ENCODE measurements at regions not wholly inside any gene's neighbourhood (a gene's known extent, or its start where the extent isn't known, plus 50 kb on each side); places are given as distances from the start of the nearest gene placed in this dataset.

- TF ChIP-seq CTCF (IDR thresholded peaks at IDR 0.05) (no peak), EP300 (IDR thresholded peaks at IDR 0.05) (no peak), POLR2A (IDR thresholded peaks at IDR 0.05) (no peak)
- Histone ChIP-seq H3K4me3 (no peak overlapping the region), H3K4me1 (ENCODE audit: insufficient read depth) (peaks cover 7% of the 10 kb centered on the region), H3K36me3 (no peaks in the 10 kb centered on the region), H3K27me3 (no peaks in the 10 kb centered on the region), H3K27ac (no peak overlapping the region), H3K9me3 (no peaks in the 10 kb centered on the region)
- intact Hi-C loops (cut with DNase I), result no loop called here
- DNase-seq, result no peak
- WGBS, 3 donors, result 30 to 58% (median 43%) methylated on average over 7 of the region's 7 CpGs
Measured at GRCh38 chr5:58133216-58133615, 326.7 kb downstream of the PLK2 start.

GRCh38 chr5:58127255-58128220 lies 332.3 kb downstream of the PLK2 start:
- intact Hi-C loops (cut with DNase I), result no loop called here
- no peaks in the 10 kb centered on the region for H3K36me3 ChIP-seq
- 14 to 37% (median 22%) methylated on average over 11 of the region's 11 CpGs for WGBS, 3 donors
- peak in 1 of 5 donors; percentile 15 for DNase-seq
- H3K9me3 ChIP-seq, result no peaks in the 10 kb centered on the region
- H3K27me3 ChIP-seq, result no peaks in the 10 kb centered on the region
- H3K4me1 ChIP-seq (ENCODE audit: insufficient read depth), result peaks cover 6% of the 10 kb centered on the region
- TF ChIP-seq POLR2A (IDR thresholded peaks at IDR 0.05) (no peak), CTCF (IDR thresholded peaks at IDR 0.05) (no peak), EP300 (IDR thresholded peaks at IDR 0.05) (no peak)
- peak overlapping the region in 1 of 2 donors; percentile 38 for H3K27ac ChIP-seq
- no peak overlapping the region for H3K4me3 ChIP-seq

- intact Hi-C loops (cut with DNase I), result no loop called here
- H3K27me3 ChIP-seq, result no peaks in the 10 kb centered on the region
- DNase-seq, result no peak
- TF ChIP-seq CTCF (IDR thresholded peaks at IDR 0.05) (no peak), EP300 (IDR thresholded peaks at IDR 0.05) (no peak), POLR2A (IDR thresholded peaks at IDR 0.05) (no peak)
- H3K4me1 ChIP-seq (ENCODE audit: insufficient read depth), result peaks cover 6% of the 10 kb centered on the region
- no peaks in the 10 kb centered on the region for H3K36me3 ChIP-seq
- 92 to 93% (median 92%) methylated on average over 4 of the region's 4 CpGs for WGBS, 3 donors
- no peak overlapping the region for H3K27ac ChIP-seq
- H3K9me3 ChIP-seq, result no peaks in the 10 kb centered on the region
- no peak overlapping the region for H3K4me3 ChIP-seq
Measured at GRCh38 chr5:58123501-58123900, 336.4 kb downstream of the PLK2 start.

- Histone ChIP-seq H3K36me3 (no peaks in the 10 kb centered on the region), H3K27me3 (no peaks in the 10 kb centered on the region), H3K9me3 (no peaks in the 10 kb centered on the region), H3K4me1 (ENCODE audit: insufficient read depth) (peaks cover 6% of the 10 kb centered on the region), H3K4me3 (no peak overlapping the region), H3K27ac (no peak overlapping the region)
- 49 to 67% (median 52%) methylated on average over 3 of the region's 3 CpGs for WGBS, 3 donors
- DNase-seq, result no peak
- intact Hi-C loops (cut with DNase I), result no loop called here
- no peak for TF ChIP-seq EP300 (IDR thresholded peaks at IDR 0.05)
- no peak for TF ChIP-seq CTCF (IDR thresholded peaks at IDR 0.05)
- no peak for TF ChIP-seq POLR2A (IDR thresholded peaks at IDR 0.05)
Measured at GRCh38 chr5:58122848-58123392, 337.0 kb downstream of the PLK2 start.

Measured in ovary (tissue), 7 donors.